ENCODE measurements at regions not wholly inside any gene's neighbourhood (a gene's known extent, or its start where the extent isn't known, plus 50 kb on each side); places are given as distances from the start of the nearest gene placed in this dataset.
A peak's percentile ranks its signal among the peaks of the same experiment; 100 is the strongest.

DNA sequence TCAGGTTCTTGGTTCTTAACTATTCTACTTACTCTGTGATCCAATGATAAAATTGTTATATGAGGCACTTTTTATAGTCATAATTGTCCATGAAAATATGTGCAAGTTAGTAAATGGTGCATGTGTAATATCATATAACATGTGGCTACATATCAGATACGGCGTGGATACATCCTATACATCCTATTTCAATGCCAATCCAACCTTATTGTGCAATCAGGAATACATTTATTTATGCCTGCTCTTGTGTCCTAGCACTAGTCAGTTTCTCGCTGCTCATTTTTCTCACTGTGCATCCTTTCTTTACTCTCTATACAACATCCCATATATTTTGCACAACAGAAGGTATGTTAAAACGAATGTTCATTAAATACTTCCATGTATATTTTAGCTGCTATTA, 1141.1 kb downstream of the FAT4 start:
- WGBS (ENCODE audit: insufficient coverage) = no CpG with 5 or more reads among the region's 4 CpGs
- DNase-seq = no peak
- Histone ChIP-seq H3K9me3 (replicated peaks; ENCODE audit: control insufficient read depth, low read depth, low read length) (no peaks in the 10 kb centered on the region), H3K4me3 (ENCODE audit: low read length) (no peak overlapping the region), H3K4me1 (ENCODE audit: control insufficient read depth, insufficient read depth, low read length) (no peaks in the 10 kb centered on the region), H3K27me3 (ENCODE audit: control insufficient read depth, insufficient read depth, low read length) (no peaks in the 10 kb centered on the region), H3K36me3 (ENCODE audit: control insufficient read depth, insufficient read depth, low read length) (no peaks in the 10 kb centered on the region), H3K27ac (ENCODE audit: low read length) (no peak overlapping the region)

DNA sequence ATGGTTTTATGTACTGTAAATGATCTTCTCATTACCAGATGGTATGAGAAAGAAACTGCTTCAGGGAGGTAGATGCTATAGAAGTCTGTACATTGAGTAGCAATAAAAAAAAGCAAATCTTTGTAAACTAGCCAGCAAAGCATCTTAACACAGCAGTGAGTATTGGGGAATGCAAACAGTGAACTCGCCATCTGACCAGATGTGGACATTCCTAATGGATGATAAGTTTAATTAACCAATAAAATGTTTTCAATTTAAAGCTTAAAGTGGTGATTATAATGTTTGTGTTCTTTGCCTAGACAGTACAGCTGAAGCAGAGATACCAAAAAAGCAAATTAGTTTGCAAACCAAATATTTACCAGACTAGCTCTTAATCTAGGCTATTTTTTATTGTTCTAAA, 1144.2 kb downstream of the FAT4 start:
- WGBS (ENCODE audit: insufficient coverage) = no CpG with 5 or more reads among the region's 1 CpG

DNA sequence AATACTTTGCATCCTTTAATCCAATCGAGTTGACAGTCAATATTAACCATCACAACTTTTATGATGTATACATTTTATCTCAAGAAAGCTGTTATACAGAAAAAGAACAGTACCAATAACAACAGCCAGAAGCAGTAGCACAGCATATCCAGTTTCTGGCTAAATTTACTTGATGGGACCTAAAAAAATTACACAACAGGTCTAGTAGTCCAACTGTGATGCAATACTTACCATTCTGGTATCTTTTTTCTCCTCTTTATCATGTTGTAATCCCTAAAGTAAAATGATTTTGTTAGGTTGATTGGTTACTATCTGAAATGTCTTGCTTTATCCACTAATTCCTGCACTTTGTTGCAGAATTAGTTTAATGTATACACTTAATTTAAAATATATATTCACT, 1150.6 kb downstream of the FAT4 start:
- Histone ChIP-seq H3K36me3 (ENCODE audit: control insufficient read depth, insufficient read depth, low read length) (no peaks in the 10 kb centered on the region), H3K27me3 (ENCODE audit: control insufficient read depth, insufficient read depth, low read length) (no peaks in the 10 kb centered on the region), H3K4me3 (ENCODE audit: low read length) (no peak overlapping the region), H3K4me1 (ENCODE audit: control insufficient read depth, insufficient read depth, low read length) (no peaks in the 10 kb centered on the region), H3K27ac (ENCODE audit: low read length) (no peak overlapping the region), H3K9me3 (replicated peaks; ENCODE audit: control insufficient read depth, low read depth, low read length) (no peaks in the 10 kb centered on the region)
- WGBS (ENCODE audit: insufficient coverage) = no CpG with 5 or more reads among the region's 1 CpG
- DNase-seq = no peak

More for the DNA sequence above, 1144.2 kb downstream of the FAT4 start:
- Histone ChIP-seq H3K9me3 (replicated peaks; ENCODE audit: control insufficient read depth, low read depth, low read length) (no peaks in the 10 kb centered on the region), H3K36me3 (ENCODE audit: control insufficient read depth, insufficient read depth, low read length) (no peaks in the 10 kb centered on the region), H3K4me1 (ENCODE audit: control insufficient read depth, insufficient read depth, low read length) (no peaks in the 10 kb centered on the region), H3K4me3 (ENCODE audit: low read length) (no peak overlapping the region), H3K27me3 (ENCODE audit: control insufficient read depth, insufficient read depth, low read length) (no peaks in the 10 kb centered on the region), H3K27ac (ENCODE audit: low read length) (no peak overlapping the region)
- DNase-seq = no peak

DNA sequence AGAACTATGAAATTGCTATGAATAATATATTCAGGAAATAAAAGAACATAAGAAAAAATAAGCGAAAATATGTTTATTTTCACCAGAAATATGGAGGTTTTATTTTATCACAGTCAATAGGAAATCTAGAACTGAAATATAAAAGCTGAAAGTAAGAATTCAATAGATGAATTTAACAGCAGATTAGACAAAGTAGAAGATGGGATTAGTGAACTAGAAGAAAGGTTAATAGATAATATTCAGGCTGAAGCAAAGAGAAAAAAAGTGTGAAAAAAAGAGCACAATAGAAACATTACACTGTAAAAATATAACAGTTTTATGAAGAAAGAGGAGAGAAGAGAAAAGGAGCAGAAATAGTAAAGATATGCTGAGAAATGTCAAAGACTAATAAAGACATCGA, 1152.1 kb downstream of the FAT4 start:
- no peak overlapping the region for H3K4me3 ChIP-seq (ENCODE audit: low read length)
- no peak overlapping the region for H3K27ac ChIP-seq (ENCODE audit: low read length)
- WGBS (ENCODE audit: insufficient coverage) = no CpG with 5 or more reads among the region's 2 CpGs
- H3K9me3 ChIP-seq (replicated peaks; ENCODE audit: control insufficient read depth, low read depth, low read length) = no peaks in the 10 kb centered on the region
- no peaks in the 10 kb centered on the region for H3K36me3 ChIP-seq (ENCODE audit: control insufficient read depth, insufficient read depth, low read length)
- H3K27me3 ChIP-seq (ENCODE audit: control insufficient read depth, insufficient read depth, low read length) = no peaks in the 10 kb centered on the region
- H3K4me1 ChIP-seq (ENCODE audit: control insufficient read depth, insufficient read depth, low read length) = no peaks in the 10 kb centered on the region
- no peak for DNase-seq

DNA sequence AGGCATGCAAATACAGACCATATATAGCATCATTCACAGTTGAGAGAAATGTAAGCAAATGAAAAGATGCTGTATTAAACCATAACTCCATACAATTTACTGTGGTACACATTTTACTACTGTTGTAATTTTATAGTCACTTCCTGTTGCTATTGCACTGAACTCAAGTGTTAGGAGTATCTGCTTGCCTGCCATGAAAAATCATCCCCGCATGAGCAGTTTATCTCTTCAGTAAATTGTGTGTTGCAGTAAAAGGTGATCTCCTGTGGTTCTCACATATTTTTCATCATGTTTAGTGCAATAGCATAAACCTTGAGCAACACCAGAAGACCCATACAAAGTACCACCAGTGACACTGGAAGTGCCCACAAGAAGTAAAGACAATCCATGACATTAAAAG, 1153.4 kb downstream of the FAT4 start:
- no peaks in the 10 kb centered on the region for H3K9me3 ChIP-seq (replicated peaks; ENCODE audit: control insufficient read depth, low read depth, low read length)
- H3K27ac ChIP-seq (ENCODE audit: low read length) = no peak overlapping the region
- no peak overlapping the region for H3K4me3 ChIP-seq (ENCODE audit: low read length)
- H3K27me3 ChIP-seq (ENCODE audit: control insufficient read depth, insufficient read depth, low read length) = no peaks in the 10 kb centered on the region
- no peaks in the 10 kb centered on the region for H3K36me3 ChIP-seq (ENCODE audit: control insufficient read depth, insufficient read depth, low read length)
- H3K4me1 ChIP-seq (ENCODE audit: control insufficient read depth, insufficient read depth, low read length) = no peaks in the 10 kb centered on the region
- WGBS (ENCODE audit: insufficient coverage) = no CpG with 5 or more reads among the region's 1 CpG
- no peak for DNase-seq

DNA sequence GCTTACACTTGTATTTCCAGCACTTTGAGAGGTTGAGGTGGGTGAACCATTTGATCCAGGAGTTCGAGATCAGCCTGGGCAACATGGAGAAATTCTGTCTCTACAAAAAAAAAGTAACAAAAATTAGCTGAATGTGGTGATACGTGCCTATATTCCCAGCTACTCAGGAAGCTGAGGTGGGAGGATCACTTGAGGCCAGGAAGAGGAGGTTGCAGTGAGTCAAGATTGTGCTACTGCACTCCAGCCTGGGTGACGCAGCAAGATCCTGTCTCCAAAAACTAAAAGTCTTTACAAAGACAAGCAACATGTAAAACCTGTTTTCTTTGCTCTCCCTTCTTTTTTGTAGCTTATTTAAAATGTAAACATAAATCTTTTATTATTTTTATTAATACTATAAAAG, 1156.1 kb downstream of the FAT4 start:
- no peak overlapping the region for H3K4me3 ChIP-seq (ENCODE audit: low read length)
- no peaks in the 10 kb centered on the region for H3K4me1 ChIP-seq (ENCODE audit: control insufficient read depth, insufficient read depth, low read length)
- H3K27me3 ChIP-seq (ENCODE audit: control insufficient read depth, insufficient read depth, low read length) = no peaks in the 10 kb centered on the region
- H3K36me3 ChIP-seq (ENCODE audit: control insufficient read depth, insufficient read depth, low read length) = no peaks in the 10 kb centered on the region
- DNase-seq = no peak
- peaks cover 5% of the 10 kb centered on the region for H3K9me3 ChIP-seq (replicated peaks; ENCODE audit: control insufficient read depth, low read depth, low read length)
- no peak overlapping the region for H3K27ac ChIP-seq (ENCODE audit: low read length)
- WGBS (ENCODE audit: insufficient coverage) = 40% methylated on average over 1 of the region's 3 CpGs

DNA sequence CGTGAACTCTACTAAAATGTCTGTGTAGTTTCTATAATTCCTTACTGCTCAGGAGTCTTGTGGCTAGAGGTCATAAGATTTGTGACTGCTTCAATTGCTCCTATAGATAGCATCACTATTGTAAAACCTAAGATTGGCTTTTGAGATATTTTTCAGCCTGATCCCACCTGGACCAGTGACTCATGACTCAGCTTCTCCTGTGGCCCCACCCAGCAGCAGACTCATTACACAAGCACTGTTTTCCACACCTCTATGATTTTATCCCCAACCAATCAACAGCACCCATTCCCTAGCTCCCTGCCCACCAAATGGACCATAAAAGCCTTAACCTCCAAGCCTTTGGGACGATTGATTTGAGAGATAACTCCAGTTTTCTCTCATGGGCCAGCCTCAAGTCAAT, 1157.0 kb upstream of the INTU start:
- Histone ChIP-seq H3K4me3 (ENCODE audit: low read length) (no peak overlapping the region), H3K4me1 (ENCODE audit: control insufficient read depth, insufficient read depth, low read length) (no peaks in the 10 kb centered on the region), H3K27me3 (ENCODE audit: control insufficient read depth, insufficient read depth, low read length) (no peaks in the 10 kb centered on the region), H3K9me3 (replicated peaks; ENCODE audit: control insufficient read depth, low read depth, low read length) (peaks cover 7% of the 10 kb centered on the region), H3K36me3 (ENCODE audit: control insufficient read depth, insufficient read depth, low read length) (no peaks in the 10 kb centered on the region), H3K27ac (ENCODE audit: low read length) (no peak overlapping the region)
- no peak for DNase-seq
- WGBS (ENCODE audit: insufficient coverage) = no CpG with 5 or more reads among the region's 2 CpGs

DNA sequence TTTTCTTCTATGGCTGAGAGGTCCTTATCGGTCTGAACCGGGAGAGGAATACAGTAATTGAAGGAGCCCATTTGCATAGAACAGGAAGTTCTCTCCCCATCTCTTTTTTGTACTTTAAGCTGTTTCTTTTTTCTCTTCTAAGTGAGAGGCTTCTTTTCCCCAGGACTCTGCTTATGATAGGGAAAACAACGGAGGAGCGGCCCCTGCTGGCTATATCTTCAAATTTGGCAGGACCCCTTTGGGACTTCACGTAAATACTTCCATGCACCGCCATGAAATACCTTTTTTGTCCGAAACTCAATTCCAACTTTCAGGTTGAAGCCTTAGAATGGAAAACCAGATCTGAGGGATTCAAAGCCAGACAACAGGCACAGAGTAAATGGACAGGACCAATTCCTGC, 1153.0 kb upstream of the INTU start:
- Histone ChIP-seq H3K27ac (ENCODE audit: low read length) (no peak overlapping the region), H3K4me3 (ENCODE audit: low read length) (no peak overlapping the region), H3K4me1 (ENCODE audit: control insufficient read depth, insufficient read depth, low read length) (no peaks in the 10 kb centered on the region), H3K36me3 (ENCODE audit: control insufficient read depth, insufficient read depth, low read length) (no peaks in the 10 kb centered on the region), H3K9me3 (replicated peaks; ENCODE audit: control insufficient read depth, low read depth, low read length) (peaks cover 7% of the 10 kb centered on the region), H3K27me3 (ENCODE audit: control insufficient read depth, insufficient read depth, low read length) (no peaks in the 10 kb centered on the region)
- 96% methylated on average over 4 of the region's 7 CpGs for WGBS (ENCODE audit: insufficient coverage)
- DNase-seq = no peak

DNA sequence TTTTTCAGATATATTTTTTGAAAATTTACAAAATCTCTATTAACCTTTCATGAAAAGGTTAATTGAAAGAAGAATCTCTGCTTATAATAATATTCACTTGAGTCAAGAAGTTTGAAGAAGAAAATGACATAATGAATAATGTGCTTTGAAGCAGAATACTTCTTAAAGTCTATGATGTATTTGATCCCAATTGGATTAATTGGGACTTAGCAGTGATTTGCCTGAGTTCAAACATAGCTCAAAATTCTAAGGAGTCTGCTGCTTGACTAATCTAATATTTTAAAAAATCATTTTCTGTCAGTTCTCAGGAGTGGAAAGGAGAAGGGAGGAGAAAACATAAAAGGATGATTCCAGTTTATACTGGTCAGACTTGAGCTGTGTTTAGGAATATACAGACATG, 1150.4 kb upstream of the INTU start:
- no peaks in the 10 kb centered on the region for H3K36me3 ChIP-seq (ENCODE audit: control insufficient read depth, insufficient read depth, low read length)
- H3K27ac ChIP-seq (ENCODE audit: low read length) = no peak overlapping the region
- no peaks in the 10 kb centered on the region for H3K27me3 ChIP-seq (ENCODE audit: control insufficient read depth, insufficient read depth, low read length)
- DNase-seq = no peak
- no peak overlapping the region for H3K4me3 ChIP-seq (ENCODE audit: low read length)
- no peaks in the 10 kb centered on the region for H3K4me1 ChIP-seq (ENCODE audit: control insufficient read depth, insufficient read depth, low read length)
- no peaks in the 10 kb centered on the region for H3K9me3 ChIP-seq (replicated peaks; ENCODE audit: control insufficient read depth, low read depth, low read length)

DNA sequence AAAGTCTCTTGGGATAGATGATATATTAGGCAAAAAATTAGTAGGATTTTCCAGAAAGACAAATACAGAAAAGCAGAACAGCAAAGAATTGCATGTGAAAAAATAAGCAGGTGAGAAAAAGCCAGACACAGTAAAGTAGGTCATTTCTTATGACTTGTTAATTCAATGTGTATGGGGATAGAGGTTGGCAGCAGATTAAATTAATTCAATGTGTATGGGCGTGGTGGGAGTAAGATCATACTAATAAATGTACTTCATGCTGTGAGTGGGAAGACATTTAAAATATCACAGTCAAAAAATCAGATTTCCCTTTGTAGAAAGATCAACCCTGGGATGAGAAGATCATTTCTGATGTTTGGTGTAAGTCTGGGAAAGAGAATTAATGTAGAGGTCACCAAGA, 1146.4 kb upstream of the INTU start:
- WGBS (ENCODE audit: insufficient coverage) = no CpG with 5 or more reads among the region's 1 CpG
- Histone ChIP-seq H3K27ac (ENCODE audit: low read length) (no peak overlapping the region), H3K27me3 (ENCODE audit: control insufficient read depth, insufficient read depth, low read length) (no peaks in the 10 kb centered on the region), H3K4me1 (ENCODE audit: control insufficient read depth, insufficient read depth, low read length) (no peaks in the 10 kb centered on the region), H3K9me3 (replicated peaks; ENCODE audit: control insufficient read depth, low read depth, low read length) (no peaks in the 10 kb centered on the region), H3K4me3 (ENCODE audit: low read length) (no peak overlapping the region), H3K36me3 (ENCODE audit: control insufficient read depth, insufficient read depth, low read length) (no peaks in the 10 kb centered on the region)
- peak; percentile 18 for DNase-seq

DNA sequence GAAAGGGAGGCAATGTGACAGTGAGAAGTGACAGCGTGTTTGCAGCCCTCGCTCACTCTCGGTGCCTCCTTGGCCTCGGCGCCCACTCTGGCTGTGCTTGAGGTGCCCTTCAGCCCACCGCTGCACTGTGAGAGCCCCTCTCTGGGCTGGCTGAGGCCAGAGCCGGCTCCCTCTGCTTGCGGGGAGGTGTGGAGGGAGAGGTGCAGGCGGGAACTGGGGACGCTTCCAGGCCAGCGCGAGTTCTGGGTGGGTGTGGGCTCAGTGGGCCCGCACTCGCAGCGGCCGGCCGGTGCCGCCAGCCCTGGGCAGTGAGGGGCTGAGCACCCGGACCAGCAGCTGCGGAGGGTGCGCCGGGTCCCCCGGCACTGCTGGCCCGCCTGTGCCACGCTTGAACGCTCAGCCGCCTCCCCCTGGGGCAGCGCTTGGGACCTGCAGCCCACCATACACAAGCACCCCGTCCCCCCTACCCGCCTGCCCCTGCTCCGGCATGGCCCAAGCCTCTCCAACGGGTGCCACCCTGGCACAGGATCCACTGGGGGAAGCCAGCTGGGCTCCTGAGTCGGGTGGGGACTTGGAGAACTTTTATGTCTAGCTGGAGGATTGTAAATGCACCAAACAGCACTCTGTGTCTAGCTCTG, 1142.8 kb upstream of the INTU start:
- Histone ChIP-seq H3K27me3 (ENCODE audit: control insufficient read depth, insufficient read depth, low read length) (no peaks in the 10 kb centered on the region), H3K36me3 (ENCODE audit: control insufficient read depth, insufficient read depth, low read length) (no peaks in the 10 kb centered on the region), H3K4me3 (ENCODE audit: low read length) (no peak overlapping the region), H3K9me3 (replicated peaks; ENCODE audit: control insufficient read depth, low read depth, low read length) (no peaks in the 10 kb centered on the region), H3K4me1 (ENCODE audit: control insufficient read depth, insufficient read depth, low read length) (no peaks in the 10 kb centered on the region), H3K27ac (ENCODE audit: low read length) (no peak overlapping the region)
- 97% methylated on average over 26 of the region's 33 CpGs for WGBS (ENCODE audit: insufficient coverage)
- DNase-seq = no peak
